Chondrocyte (in vitro differentiated cells): ENCODE measurements at regions not wholly inside any gene's neighbourhood (a gene's known extent, or its start where the extent isn't known, plus 50 kb on each side); places are given as distances from the start of the nearest gene placed in this dataset.
"Not testable (repeated sequence)": the region's sequence is repeated elsewhere in the genome, so short reads cannot be mapped to it uniquely, and the experiment has no call there.

Source experiments
- DNase-seq: peaks from one replicate; pipeline ENCODE4 v3.0.0; 2021; ENCODE audit warnings: mixed read lengths, low spot score
- H3K27ac Mint-ChIP-seq: one replicate; pipeline ENCODE4 v1.8.0; 2021; ENCODE audit warnings: mild to moderate bottlenecking, moderate library complexity, mixed read lengths; ENCODE audit not compliant: unreplicated experiment
- H3K27me3 Mint-ChIP-seq: 2 replicates; pipeline ENCODE4 v1.8.0; 2021; ENCODE audit warnings: low read depth, mixed read lengths
- H3K36me3 Mint-ChIP-seq: 2 replicates; pipeline ENCODE4 v1.8.0; 2021; ENCODE audit warnings: low read depth, mixed read lengths
- H3K4me1 Mint-ChIP-seq: 2 replicates; pipeline ENCODE4 v1.8.0; 2021; ENCODE audit warnings: low read depth, mild to moderate bottlenecking, mixed read lengths
- H3K4me3 Mint-ChIP-seq: one replicate; pipeline ENCODE4 v1.8.0; 2021; ENCODE audit warnings: mild to moderate bottlenecking, moderate library complexity, mixed read lengths; ENCODE audit not compliant: unreplicated experiment
- H3K9me3 Mint-ChIP-seq: 2 replicates; pipeline ENCODE4 v1.8.0; 2021; ENCODE audit warnings: low read depth, mixed read lengths
- CTCF ChIP-seq: fragments of 200-600 bp; sonication (generic); IDR thresholded peaks from 2 replicates; pipeline ENCODE4 v1.5.0; 2021; ENCODE audit warnings: antibody characterized with exemption, mild to moderate bottlenecking, moderate library complexity

- no peak for DNase-seq
- H3K9me3 Mint-ChIP-seq: peaks cover 15% of the 10 kb centered on the region
- H3K4me3 Mint-ChIP-seq: no peak overlapping the region
- H3K4me1 Mint-ChIP-seq: peaks cover 4% of the 10 kb centered on the region
- H3K36me3 Mint-ChIP-seq: no peaks in the 10 kb centered on the region
- no peak for TF ChIP-seq CTCF
- H3K27ac Mint-ChIP-seq: no peak overlapping the region
- H3K27me3 Mint-ChIP-seq: peaks cover 17% of the 10 kb centered on the region
Observed at GRCh38 chr2:134035605-134036370, 218.1 kb upstream of the MGAT5 start.

DNA sequence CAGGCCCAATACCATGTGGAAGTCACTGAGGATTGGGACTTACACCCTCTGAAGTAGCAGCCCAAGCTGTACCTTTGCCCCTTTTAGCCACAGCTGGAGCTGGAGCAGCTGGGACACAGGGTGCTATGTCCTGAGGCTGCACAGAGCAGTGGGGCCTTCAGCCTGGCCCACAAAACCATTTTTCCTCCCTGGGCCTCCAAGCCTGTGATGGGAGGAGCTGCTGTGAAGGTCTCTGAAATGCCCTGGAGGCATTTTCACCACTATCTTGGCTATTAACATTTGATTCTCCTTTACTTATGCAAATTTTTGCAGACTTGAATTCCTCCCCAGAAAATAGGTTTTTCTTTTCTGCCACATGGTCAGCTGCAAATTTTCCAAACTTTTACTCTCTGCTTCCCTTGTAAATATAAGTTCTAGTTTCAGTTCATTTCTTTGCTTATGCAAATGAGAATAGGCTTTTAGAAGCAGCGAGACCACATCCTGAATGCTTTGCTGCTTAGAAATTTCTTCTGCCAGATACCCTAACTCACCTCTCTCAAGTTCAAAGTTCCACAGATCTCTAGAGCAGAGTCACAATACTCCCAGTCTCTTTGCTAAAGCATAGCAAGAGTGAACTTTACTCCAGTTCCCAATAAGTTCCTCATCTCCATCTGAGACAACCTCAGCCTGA is 213.8 kb upstream of the MGAT5 start:
- TF ChIP-seq CTCF: no peak
- H3K27ac Mint-ChIP-seq: no peak overlapping the region
- peaks cover 15% of the 10 kb centered on the region for H3K9me3 Mint-ChIP-seq
- no peak overlapping the region for H3K4me3 Mint-ChIP-seq
- no peaks in the 10 kb centered on the region for H3K4me1 Mint-ChIP-seq
- H3K36me3 Mint-ChIP-seq: peaks cover 1% of the 10 kb centered on the region
- peaks cover 20% of the 10 kb centered on the region for H3K27me3 Mint-ChIP-seq
- no peak for DNase-seq

DNA sequence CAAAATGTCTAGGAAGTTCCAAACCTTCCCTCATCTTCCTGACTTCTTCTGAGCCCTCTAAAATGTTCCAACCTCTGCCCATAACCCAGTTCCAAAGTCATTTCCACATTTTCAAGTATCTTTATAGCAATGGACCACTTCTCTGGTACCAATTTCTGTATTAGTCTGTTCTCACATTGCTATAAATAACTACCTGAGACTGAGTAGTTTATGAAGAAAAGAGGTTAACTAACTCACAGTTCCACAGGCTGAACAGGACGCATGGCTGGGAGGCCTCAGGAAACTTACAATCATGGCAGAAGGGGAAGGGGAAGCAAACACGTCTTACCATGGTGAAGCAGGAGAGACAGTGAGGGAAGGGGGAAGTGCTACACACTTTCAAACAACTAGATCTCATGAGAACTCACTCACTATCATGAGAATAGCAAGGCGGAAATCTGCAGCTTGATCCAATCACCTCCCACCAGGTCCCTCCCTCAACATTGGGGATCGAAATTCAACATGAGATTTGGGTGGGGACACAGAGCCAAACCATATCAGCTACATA is 213.2 kb upstream of the MGAT5 start:
- H3K9me3 Mint-ChIP-seq: peaks cover 20% of the 10 kb centered on the region
- DNase-seq, H3K36me3 Mint-ChIP-seq: not testable (repeated sequence)

DNA sequence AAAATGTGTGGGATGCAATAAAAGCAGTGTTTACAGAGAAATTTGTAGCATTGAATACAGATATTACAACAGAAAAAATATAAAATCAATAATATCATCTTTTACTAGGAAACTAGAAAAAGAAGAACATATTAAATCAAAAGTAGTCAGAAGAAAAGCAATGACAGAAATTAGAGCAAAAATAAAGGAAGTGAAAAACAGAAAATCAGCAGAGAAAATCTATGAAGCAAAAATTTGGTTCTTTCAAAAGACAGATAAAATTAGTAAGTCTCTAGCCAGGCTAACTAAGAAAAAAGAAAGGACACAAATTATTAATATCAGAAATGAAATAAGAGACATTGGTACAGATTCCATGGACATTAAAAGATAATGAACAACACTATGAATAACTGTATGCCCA is 212.0 kb upstream of the MGAT5 start:
- Mint-ChIP-seq H3K27ac (no peak overlapping the region), H3K36me3 (peaks cover 1% of the 10 kb centered on the region), H3K4me3 (no peak overlapping the region), H3K27me3 (peaks cover 24% of the 10 kb centered on the region), H3K9me3 (peaks cover 16% of the 10 kb centered on the region), H3K4me1 (no peaks in the 10 kb centered on the region)
- TF ChIP-seq CTCF: no peak
- DNase-seq: no peak

More for the DNA sequence above, 213.2 kb upstream of the MGAT5 start:
- H3K4me3 Mint-ChIP-seq, H3K4me1 Mint-ChIP-seq, H3K27ac Mint-ChIP-seq: not testable (repeated sequence)
- H3K27me3 Mint-ChIP-seq: peaks cover 25% of the 10 kb centered on the region

- not testable (repeated sequence) for H3K4me3 Mint-ChIP-seq, H3K27ac Mint-ChIP-seq, H3K4me1 Mint-ChIP-seq, H3K36me3 Mint-ChIP-seq, DNase-seq
- Mint-ChIP-seq H3K9me3 (peaks cover 11% of the 10 kb centered on the region), H3K27me3 (peaks cover 24% of the 10 kb centered on the region)
Observed at GRCh38 chr2:134043028-134043427, 210.8 kb upstream of the MGAT5 start.

- TF ChIP-seq CTCF: no peak
- Mint-ChIP-seq H3K9me3 (peaks cover 10% of the 10 kb centered on the region), H3K4me3 (no peak overlapping the region), H3K27ac (no peak overlapping the region), H3K36me3 (peaks cover 1% of the 10 kb centered on the region), H3K4me1 (no peaks in the 10 kb centered on the region), H3K27me3 (peaks cover 10% of the 10 kb centered on the region)
- no peak for DNase-seq
Observed at GRCh38 chr2:134052173-134052572, 201.7 kb upstream of the MGAT5 start.
